Activated CD4-positive, alpha-beta T cell treated with anti-CD3 and anti-CD28 coated beads for 36 hours (primary cell): ENCODE measurements at regions not wholly inside any gene's neighbourhood (a gene's known extent, or its start where the extent isn't known, plus 50 kb on each side); places are given as distances from the start of the nearest gene placed in this dataset.
"Not testable (repeated sequence)": the region's sequence is repeated elsewhere in the genome, so short reads cannot be mapped to it uniquely, and the experiment has no call there.

Source experiments
- ATAC-seq: fragments of 200-7000 bp; cut with Tn5 transposase; one replicate; pipeline ENCODE4 v1.10.0; 2021; ENCODE audit warnings: mild to moderate bottlenecking, moderate library complexity
- CTCF ChIA-PET: fragments of 350-600 bp; sonication (Branson Sonifier 250); formaldehyde crosslinking; loops from one replicate; lab custom pipeline; 2021; ENCODE audit warnings: antibody characterized with exemption; lab: Charles Lee
- POLR2A ChIA-PET: fragments of 350-600 bp; sonication (Branson Sonifier 250); formaldehyde crosslinking; loops from one replicate; lab custom pipeline; 2021; ENCODE audit warnings: antibody characterized with exemption, inconsistent platforms; lab: Charles Lee
- DNase-seq: peaks from one replicate; pipeline ENCODE4 v3.0.0-alpha.2; 2020
- H3K27ac Mint-ChIP-seq: one replicate; pipeline ENCODE4 v1.8.0; 2021; ENCODE audit warnings: mixed read lengths
- H3K27me3 Mint-ChIP-seq: one replicate; pipeline ENCODE4 v1.8.0; 2021; ENCODE audit warnings: mixed read lengths
- H3K36me3 Mint-ChIP-seq: one replicate; pipeline ENCODE4 v1.8.0; 2021; ENCODE audit warnings: low read depth, mixed read lengths
- H3K4me1 Mint-ChIP-seq: one replicate; pipeline ENCODE4 v1.8.0; 2021; ENCODE audit warnings: mixed read lengths
- H3K4me3 Mint-ChIP-seq: one replicate; pipeline ENCODE4 v1.8.0; 2021; ENCODE audit warnings: mild to moderate bottlenecking, moderate library complexity, mixed read lengths
- H3K9me3 Mint-ChIP-seq: one replicate; pipeline ENCODE4 v1.8.0; 2021; ENCODE audit warnings: low read depth, mixed read lengths
- intact Hi-C, 2 experiments: fragments of 100-400 bp; cut with DNase I in 1 of 2; cut with micrococcal nuclease in 1 of 2; formaldehyde crosslinking; loops; one replicate each; pipeline versions ENCODE4 v1.14.2 to v1.15.1; 2022 to 2024; cut with DNase I, micrococcal nuclease

DNA sequence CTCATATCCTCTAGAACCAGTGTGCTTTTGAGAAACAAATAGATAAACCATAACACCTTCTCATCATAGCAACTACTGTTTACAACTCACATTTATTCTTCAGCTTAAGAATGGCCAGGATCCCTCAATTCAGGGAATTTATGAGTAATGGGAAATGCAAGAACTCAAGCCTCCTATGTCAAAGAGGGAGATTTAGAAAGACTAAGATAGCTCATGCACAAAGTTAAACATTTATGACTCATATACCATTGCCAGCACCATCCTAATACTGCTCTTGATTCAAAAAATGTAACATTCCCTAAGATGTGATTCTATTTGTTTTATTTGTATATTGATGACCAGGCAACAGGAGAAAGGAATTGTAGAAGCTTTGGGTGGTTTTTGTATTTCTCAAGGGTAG, 172.8 kb downstream of the CYP26B1 start:
- DNase-seq = no peak
- intact Hi-C loops = no loop called here
- Mint-ChIP-seq H3K4me1 (no peaks in the 10 kb centered on the region), H3K27ac (no peak overlapping the region), H3K9me3 (peaks cover 5% of the 10 kb centered on the region), H3K27me3 (peaks cover 10% of the 10 kb centered on the region), H3K4me3 (no peak overlapping the region), H3K36me3 (no peaks in the 10 kb centered on the region)
- ATAC-seq = no peak
- ChIA-PET POLR2A (no interaction called here), CTCF (interaction anchor here (1.0 kb wide), 1 partner anchor 51 kb away, joined by 4 read pairs; no protein-coding TSS in a partner anchor)

DNA sequence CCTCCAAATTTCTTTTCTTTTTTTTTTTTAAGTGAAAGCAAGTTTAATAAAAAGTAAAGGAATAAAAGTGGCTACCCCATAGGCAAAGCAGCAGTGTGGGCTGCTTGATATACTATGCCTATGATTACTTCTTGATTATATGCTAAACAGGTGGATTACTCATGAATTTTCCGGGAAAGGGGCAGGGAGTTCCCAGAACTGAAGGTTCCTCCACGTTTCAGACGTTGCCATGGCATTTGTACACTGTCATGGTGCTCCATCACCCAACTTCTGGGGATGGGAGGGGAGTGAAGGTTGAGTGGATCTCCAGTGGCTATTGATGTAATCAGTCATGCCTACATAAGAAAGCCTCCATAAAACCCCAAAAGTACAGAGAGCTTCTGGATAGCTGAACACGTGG, 176.2 kb downstream of the CYP26B1 start:
- H3K4me1 Mint-ChIP-seq = no peaks in the 10 kb centered on the region
- no peak overlapping the region for H3K27ac Mint-ChIP-seq
- POLR2A ChIA-PET = no interaction called here
- H3K27me3 Mint-ChIP-seq = peaks cover 11% of the 10 kb centered on the region
- ATAC-seq = no peak
- no peak overlapping the region for H3K4me3 Mint-ChIP-seq
- H3K36me3 Mint-ChIP-seq = no peaks in the 10 kb centered on the region
- H3K9me3 Mint-ChIP-seq = no peaks in the 10 kb centered on the region
- intact Hi-C loops = no loop called here
- no peak for DNase-seq
- CTCF ChIA-PET = no interaction called here

DNA sequence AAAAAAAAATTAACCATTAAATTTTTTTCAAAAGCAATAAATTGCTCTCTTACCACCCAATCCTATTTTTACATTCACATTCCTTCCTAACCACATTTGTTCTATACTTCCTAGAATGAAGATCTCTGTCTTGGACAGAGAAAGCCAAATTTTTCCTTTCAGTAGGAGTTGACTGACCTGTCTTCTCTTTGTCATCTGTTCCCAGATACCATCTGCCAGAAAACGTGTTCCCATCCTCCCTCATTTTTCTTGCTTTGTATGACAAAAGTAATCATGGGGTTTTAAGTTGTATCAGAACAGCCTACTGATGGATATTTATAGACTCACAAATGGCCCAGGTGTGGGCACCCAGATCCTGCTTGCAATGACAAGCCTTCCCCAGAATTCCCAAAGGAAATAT, 182.1 kb downstream of the CYP26B1 start:
- Mint-ChIP-seq H3K4me3 (no peak overlapping the region), H3K4me1 (no peaks in the 10 kb centered on the region), H3K27ac (no peak overlapping the region), H3K27me3 (peaks cover 7% of the 10 kb centered on the region), H3K36me3 (no peaks in the 10 kb centered on the region), H3K9me3 (no peaks in the 10 kb centered on the region)
- intact Hi-C loops = no loop called here
- ATAC-seq (no peak), DNase-seq (no peak)
- ChIA-PET CTCF (no interaction called here), POLR2A (no interaction called here)

DNA sequence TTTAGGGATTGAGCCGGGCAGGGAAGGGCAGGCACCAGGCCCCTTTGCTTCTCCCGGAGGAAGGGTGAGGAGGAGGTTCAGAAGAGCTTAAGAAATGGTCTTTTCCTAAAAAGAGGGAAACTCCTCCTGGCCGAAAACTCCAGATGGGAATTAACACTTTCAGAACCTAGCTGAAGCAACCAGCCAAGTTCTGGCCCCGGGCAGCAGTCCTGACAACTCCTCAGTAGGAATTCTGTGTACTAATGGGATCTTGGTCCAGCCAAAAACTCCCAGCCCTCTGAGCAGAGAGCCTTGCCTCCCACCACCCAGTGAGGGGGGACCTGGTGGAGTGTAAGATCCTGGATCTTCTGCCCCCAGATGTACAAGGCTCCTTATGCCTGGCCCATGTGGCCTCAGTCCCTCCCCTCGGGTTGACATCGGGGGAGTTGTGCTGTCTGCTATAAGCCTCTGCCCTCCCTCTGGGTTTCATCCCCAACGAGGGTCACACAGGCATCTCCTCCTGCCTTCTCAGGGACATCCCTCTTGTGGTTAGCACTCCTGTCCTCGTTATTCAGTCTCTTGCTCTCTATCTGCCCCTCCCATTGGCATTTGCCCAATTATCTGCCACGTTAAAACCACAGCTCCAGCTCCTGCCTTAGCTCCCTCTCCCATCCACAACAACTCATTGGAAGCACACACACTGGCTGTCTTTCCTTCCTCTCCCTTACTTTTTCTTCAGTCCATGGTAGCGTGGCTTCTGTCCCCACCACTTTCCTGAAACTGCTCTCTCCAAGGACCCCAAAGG, 184.6 kb downstream of the CYP26B1 start:
- intact Hi-C loops = no loop called here
- POLR2A ChIA-PET = no interaction called here
- H3K27me3 Mint-ChIP-seq = peaks cover 5% of the 10 kb centered on the region
- DNase-seq (no peak), ATAC-seq (no peak)
- H3K27ac Mint-ChIP-seq = no peak overlapping the region
- CTCF ChIA-PET = no interaction called here
- no peaks in the 10 kb centered on the region for H3K4me1 Mint-ChIP-seq
- H3K36me3 Mint-ChIP-seq = no peaks in the 10 kb centered on the region
- H3K9me3 Mint-ChIP-seq = peaks cover 16% of the 10 kb centered on the region
- no peak overlapping the region for H3K4me3 Mint-ChIP-seq

- Mint-ChIP-seq H3K9me3 (peaks cover 22% of the 10 kb centered on the region), H3K36me3 (no peaks in the 10 kb centered on the region), H3K4me3 (no peak overlapping the region), H3K27ac (no peak overlapping the region), H3K27me3 (peaks cover 5% of the 10 kb centered on the region), H3K4me1 (no peaks in the 10 kb centered on the region)
- ChIA-PET CTCF (no interaction called here), POLR2A (no interaction called here)
- intact Hi-C loops = no loop called here
- DNase-seq = no peak
- ATAC-seq = no peak
Observed at GRCh38 chr2:71962350-71962749, 185.3 kb downstream of the CYP26B1 start.

DNA sequence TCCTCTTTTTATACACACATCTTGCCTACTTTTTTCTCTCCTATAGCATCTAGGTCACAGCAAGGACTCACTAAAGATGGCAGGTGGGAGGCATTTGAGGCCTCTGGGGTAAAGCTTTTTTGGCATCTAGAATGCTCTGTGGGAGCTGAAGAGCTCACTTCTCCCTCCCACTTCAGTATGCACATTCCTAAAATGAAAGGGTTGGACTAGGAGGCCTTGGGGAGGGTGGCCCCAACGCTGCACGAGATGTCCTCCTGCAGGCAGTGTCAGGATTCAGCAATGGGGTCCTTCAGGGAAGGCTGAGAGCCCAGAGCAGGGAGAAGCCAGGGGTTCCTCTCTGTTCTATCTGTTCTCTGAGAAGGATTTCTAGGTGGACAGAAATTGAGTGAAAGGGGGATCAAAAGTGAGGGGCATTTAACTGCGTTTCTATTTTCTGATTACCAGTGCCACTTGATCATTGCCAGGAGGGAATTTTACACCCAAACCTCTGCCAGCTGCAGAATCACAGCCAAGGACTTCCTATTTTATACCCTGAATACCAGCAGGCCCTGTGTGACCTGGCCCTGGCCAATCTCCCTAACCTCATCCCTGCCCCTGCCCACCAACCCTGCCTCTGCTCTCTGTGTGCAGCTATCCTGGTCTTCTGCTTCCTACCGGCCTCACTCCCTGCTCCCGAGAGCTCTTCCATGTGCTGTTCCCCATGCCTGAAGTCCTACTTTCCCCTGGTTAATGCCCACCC, 186.2 kb downstream of the CYP26B1 start:
- CTCF ChIA-PET = interaction anchor here (0.5 kb wide), 1 partner anchor 651 kb away, joined by 4 read pairs; no protein-coding TSS in a partner anchor
- no peaks in the 10 kb centered on the region for H3K36me3 Mint-ChIP-seq

DNA sequence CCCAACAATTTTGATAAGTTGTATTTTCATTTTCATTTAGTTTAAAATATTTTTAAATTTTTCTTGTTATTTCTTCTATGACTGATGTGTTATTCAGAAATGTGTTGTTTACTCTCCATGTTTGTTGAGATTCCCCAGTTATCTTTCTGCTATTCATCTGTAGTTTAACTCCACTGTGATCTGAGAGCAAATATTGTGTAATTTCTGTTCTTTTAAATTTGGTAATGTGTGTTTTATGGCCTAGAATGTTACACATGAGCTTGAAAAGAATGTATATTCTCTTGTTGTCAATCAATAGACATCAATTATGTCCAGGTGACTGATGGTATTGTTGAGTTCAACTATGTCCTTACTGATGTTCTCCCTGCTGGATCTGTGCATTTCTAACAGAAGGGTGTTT, 188.2 kb downstream of the CYP26B1 start:
- DNase-seq = no peak
- Mint-ChIP-seq H3K27ac (no peak overlapping the region), H3K27me3 (peaks cover 5% of the 10 kb centered on the region), H3K4me1 (no peaks in the 10 kb centered on the region), H3K4me3 (no peak overlapping the region), H3K9me3 (peaks cover 35% of the 10 kb centered on the region), H3K36me3 (no peaks in the 10 kb centered on the region)
- intact Hi-C loops = no loop called here
- CTCF ChIA-PET = interaction anchor here (0.6 kb wide), 1 partner anchor 1254 kb away, joined by 3 read pairs; no protein-coding TSS in a partner anchor
- POLR2A ChIA-PET = no interaction called here
- ATAC-seq = no peak

More for the DNA sequence above, 186.2 kb downstream of the CYP26B1 start:
- intact Hi-C loops = no loop called here
- ATAC-seq (no peak), DNase-seq (no peak)
- H3K27me3 Mint-ChIP-seq = peaks cover 2% of the 10 kb centered on the region
- H3K4me3 Mint-ChIP-seq = no peak overlapping the region
- POLR2A ChIA-PET = no interaction called here
- H3K27ac Mint-ChIP-seq = no peak overlapping the region
- no peaks in the 10 kb centered on the region for H3K4me1 Mint-ChIP-seq
- peaks cover 30% of the 10 kb centered on the region for H3K9me3 Mint-ChIP-seq

DNA sequence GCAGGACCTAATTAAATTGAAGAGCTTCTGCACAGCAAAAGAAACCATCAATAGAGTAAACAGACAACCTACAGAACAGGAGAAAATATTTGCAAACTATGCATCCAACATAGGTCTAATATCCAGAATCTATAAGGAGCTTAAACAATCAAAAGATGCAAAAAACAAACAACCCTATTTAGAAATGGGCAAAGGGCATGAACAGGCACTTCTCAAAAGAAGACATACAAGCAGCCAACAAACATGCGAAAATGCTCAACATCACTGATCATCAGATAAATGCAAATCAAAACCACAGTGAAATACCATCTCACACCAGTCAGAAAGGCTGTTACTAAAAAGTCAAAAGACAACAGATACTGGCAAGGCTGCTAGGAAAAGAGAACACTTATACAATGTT, 189.2 kb downstream of the CYP26B1 start:
- CTCF ChIA-PET, POLR2A ChIA-PET, H3K4me3 Mint-ChIP-seq, H3K4me1 Mint-ChIP-seq, H3K36me3 Mint-ChIP-seq, H3K27ac Mint-ChIP-seq, intact Hi-C loops, DNase-seq, H3K27me3 Mint-ChIP-seq, ATAC-seq: not testable (repeated sequence)
- H3K9me3 Mint-ChIP-seq = peaks cover 35% of the 10 kb centered on the region

- ChIA-PET CTCF (interaction anchor here (0.7 to 2.1 kb wide), 2 partner anchors 11 to 198 kb away, joined by 5 to 7 read pairs; no protein-coding TSS in a partner anchor), POLR2A (no interaction called here)
- no peak overlapping the region for H3K27ac Mint-ChIP-seq
- intact Hi-C loops = no loop called here
- DNase-seq (no peak), ATAC-seq (no peak)
- H3K36me3 Mint-ChIP-seq = no peaks in the 10 kb centered on the region
- H3K4me1 Mint-ChIP-seq = no peaks in the 10 kb centered on the region
- peaks cover 6% of the 10 kb centered on the region for H3K27me3 Mint-ChIP-seq
- peaks cover 16% of the 10 kb centered on the region for H3K9me3 Mint-ChIP-seq
- no peak overlapping the region for H3K4me3 Mint-ChIP-seq
Observed at GRCh38 chr2:71952572-71953188, 195.0 kb downstream of the CYP26B1 start.

GRCh38 chr2:71951718-71952404, 195.8 kb downstream of the CYP26B1 start:
- Mint-ChIP-seq H3K4me3 (no peak overlapping the region), H3K36me3 (no peaks in the 10 kb centered on the region), H3K9me3 (peaks cover 8% of the 10 kb centered on the region), H3K27ac (no peak overlapping the region), H3K4me1 (no peaks in the 10 kb centered on the region), H3K27me3 (peaks cover 6% of the 10 kb centered on the region)
- POLR2A ChIA-PET = no interaction called here
- DNase-seq = no peak
- CTCF ChIA-PET = interaction anchor here (0.6 to 2.1 kb wide), 4 partner anchors 11 to 198 kb away, joined by 3 to 7 read pairs (median 4); no protein-coding TSS in a partner anchor
- ATAC-seq = no peak
- intact Hi-C loops = no loop called here

DNA sequence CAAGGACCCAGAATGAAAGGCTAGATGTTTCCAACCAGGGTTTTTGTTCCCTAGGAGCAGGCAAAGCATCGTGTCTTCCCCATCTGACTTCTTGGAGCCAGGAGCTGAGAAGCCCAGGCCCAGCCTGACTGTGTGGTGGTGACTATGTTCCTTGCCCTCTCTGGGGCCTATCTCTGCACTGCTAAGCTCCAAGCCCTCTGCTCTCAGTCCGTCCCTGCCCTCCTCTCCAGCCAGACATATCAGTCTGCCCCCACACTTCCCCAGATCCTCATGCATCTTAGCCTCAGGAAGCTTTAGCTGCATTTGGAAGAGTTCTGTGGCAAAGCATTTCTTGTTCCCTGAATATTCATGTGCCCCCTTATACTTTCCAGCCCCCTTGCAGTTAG, 196.6 kb downstream of the CYP26B1 start:
- Mint-ChIP-seq H3K36me3 (no peaks in the 10 kb centered on the region), H3K27me3 (peaks cover 6% of the 10 kb centered on the region), H3K9me3 (peaks cover 2% of the 10 kb centered on the region), H3K4me3 (no peak overlapping the region), H3K4me1 (no peaks in the 10 kb centered on the region), H3K27ac (no peak overlapping the region)
- intact Hi-C loops = no loop called here
- ChIA-PET POLR2A (no interaction called here), CTCF (interaction anchor here (0.6 to 2.1 kb wide), 4 partner anchors 28 to 565 kb away, joined by 3 to 7 read pairs (median 3); no protein-coding TSS in a partner anchor)
- DNase-seq = no peak
- ATAC-seq = no peak
